ENCODE measurements at regions not wholly inside any gene's neighbourhood (a gene's known extent, or its start where the extent isn't known, plus 50 kb on each side); places are given as distances from the start of the nearest gene placed in this dataset.

DNA sequence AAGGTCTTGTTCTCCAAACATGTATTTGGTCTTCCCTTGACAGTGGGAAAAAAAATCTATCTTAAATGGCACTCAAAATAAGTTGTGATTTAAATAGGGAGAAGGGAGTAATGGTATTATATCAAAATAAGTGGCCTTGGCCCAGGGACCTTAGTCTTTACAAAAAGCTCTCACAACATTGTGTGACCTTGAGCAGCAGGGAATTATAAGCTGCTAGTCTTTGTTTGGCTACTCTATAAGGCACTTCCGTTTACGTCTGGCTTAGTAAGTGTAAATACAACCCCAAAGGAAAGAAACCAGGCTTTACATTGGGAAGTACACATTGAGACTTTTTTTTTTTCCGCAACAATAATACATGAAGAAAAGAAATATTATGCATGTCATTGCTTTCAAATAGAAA, 734.0 kb upstream of the LINC00305 start (continued):
- no peak for TF ChIP-seq HDAC1 (CRISPR knock-in tag; IDR thresholded peaks at IDR 0.05)
- no peak for TF ChIP-seq SMAD3 (CRISPR knock-in tag; IDR thresholded peaks at IDR 0.05)
- no peak for TF ChIP-seq SP2 (CRISPR knock-in tag; IDR thresholded peaks at IDR 0.05)
- TF ChIP-seq ZNF20 (CRISPR knock-in tag; IDR thresholded peaks at IDR 0.05) = no peak
- no peak for TF ChIP-seq ZNF552 (CRISPR knock-in tag; IDR thresholded peaks at IDR 0.05; ENCODE audit: borderline replicate concordance)
- no peak for TF ChIP-seq ZNF234 (CRISPR knock-in tag; conservative IDR thresholded peaks at IDR 0.05)

DNA sequence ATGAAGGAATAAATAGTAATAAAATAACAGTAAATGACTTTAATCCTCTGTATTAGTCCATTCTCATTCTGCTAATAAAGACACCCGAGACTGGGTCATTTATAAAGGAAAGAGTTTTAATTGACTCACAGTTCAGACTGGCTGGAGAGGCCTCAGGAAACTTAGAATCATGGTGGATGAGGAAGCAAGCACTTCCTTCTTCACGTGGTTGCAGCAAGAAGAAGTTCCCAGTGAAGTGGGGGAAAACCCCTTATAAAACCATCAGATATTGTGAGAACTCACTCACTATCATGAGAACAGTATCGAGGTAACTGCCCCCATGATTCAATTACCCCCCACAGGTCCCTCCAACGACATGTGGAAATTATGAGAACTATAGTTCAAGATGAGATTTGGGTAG, 727.9 kb upstream of the LINC00305 start:
- TF ChIP-seq ZNF720 (CRISPR knock-in tag; IDR thresholded peaks at IDR 0.05) (no peak), ZFX (CRISPR knock-in tag; IDR thresholded peaks at IDR 0.05; ENCODE audit: low read depth) (no peak), RNF2 (conservative IDR thresholded peaks at IDR 0.05; ENCODE audit: low read depth) (no peak)
- TF ChIP-seq, protein P1, sequence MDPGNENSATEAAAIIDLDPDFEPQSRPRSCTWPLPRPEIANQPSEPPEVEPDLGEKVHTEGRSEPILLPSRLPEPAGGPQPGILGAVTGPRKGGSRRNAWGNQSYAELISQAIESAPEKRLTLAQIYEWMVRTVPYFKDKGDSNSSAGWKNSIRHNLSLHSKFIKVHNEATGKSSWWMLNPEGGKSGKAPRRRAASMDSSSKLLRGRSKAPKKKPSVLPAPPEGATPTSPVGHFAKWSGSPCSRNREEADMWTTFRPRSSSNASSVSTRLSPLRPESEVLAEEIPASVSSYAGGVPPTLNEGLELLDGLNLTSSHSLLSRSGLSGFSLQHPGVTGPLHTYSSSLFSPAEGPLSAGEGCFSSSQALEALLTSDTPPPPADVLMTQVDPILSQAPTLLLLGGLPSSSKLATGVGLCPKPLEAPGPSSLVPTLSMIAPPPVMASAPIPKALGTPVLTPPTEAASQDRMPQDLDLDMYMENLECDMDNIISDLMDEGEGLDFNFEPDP (CRISPR knock-in tag; conservative IDR thresholded peaks at IDR 0.05) = no peak
- Histone ChIP-seq H3K27me3 (ENCODE audit: control insufficient read depth in 1 of 2, insufficient read depth in 2 of 2, low read length in 2 of 2) (no peaks in the 10 kb centered on the region), H3K9ac (ENCODE audit: insufficient read depth, low read depth, low read length) (no peak overlapping the region), H3K4me3 (replicated peaks in 1 of 3; ENCODE audit: insufficient read depth in 1 of 3, low read depth in 2 of 3, low read length in 3 of 3) (no peak overlapping the region), H3K4me1 (ENCODE audit: insufficient read depth, low read length) (no peaks in the 10 kb centered on the region), H3K4me2 (ENCODE audit: low read depth, low read length) (no peak overlapping the region), H3K36me3 (replicated peaks in 1 of 2; ENCODE audit: control insufficient read depth in 1 of 2, insufficient read depth in 2 of 2, low read length in 2 of 2) (no peaks in the 10 kb centered on the region), H2AFZ (ENCODE audit: low read length) (no peak overlapping the region), H3K79me2 (ENCODE audit: insufficient read depth, low read length) (no peaks in the 10 kb centered on the region), H4K20me1 (ENCODE audit: insufficient read depth, low read length) (no peaks in the 10 kb centered on the region), H3K27ac (ENCODE audit: extremely low read length, insufficient read depth, low read length) (no peak overlapping the region), H3K9me3 (ENCODE audit: low read length) (peaks cover 34% of the 10 kb centered on the region)
- BruUV-seq (replicated peaks) = no TSS peak
- intact Hi-C loops (cut with micrococcal nuclease; ENCODE audit: unreplicated experiment) = no loop called here
- ATAC-seq (no peak), DNase-seq (ENCODE audit: low spot score) (no peak), FAIRE-seq (no peak)
- POLR2A ChIA-PET = no interaction called here
- WGBS (ENCODE audit: low lambda C conversion rate) = 0% methylated on average over 4 of the region's 4 CpGs
- CTCF ChIA-PET (ENCODE audit: low intra/inter-chr PET ratio, low total read pairs) = no interaction called here
- in situ Hi-C loops (cut with HindIII; ENCODE audit: extremely low pct_ligation_motif_present, low pct_unique_long_range_greater_than_20kb) = no loop called here
